HG03354 (cell line): ENCODE measurements at regions not wholly inside any gene's neighbourhood (a gene's known extent, or its start where the extent isn't known, plus 50 kb on each side); places are given as distances from the start of the nearest gene placed in this dataset.

ENCODE experiments used
- ATAC-seq: cut with Tn5 transposase; IDR thresholded peaks from one replicate; pipeline ENCODE4 v1.9.1; 2021; ENCODE audit warnings: mild to moderate bottlenecking; ENCODE audit not compliant: unreplicated experiment, poor library complexity, severe bottlenecking

GRCh38 chr3:14284694-14285547 lies 106.3 kb downstream of the LSM3 start:
- no peak for ATAC-seq

- no peak for ATAC-seq
These were observed 106.9 kb downstream of the LSM3 start for GRCh38 chr3:14285548-14285925.

GRCh38 chr3:14286887-14287500 lies 108.4 kb downstream of the LSM3 start:
- ATAC-seq: no peak

GRCh38 chr3:14288177-14288788 lies 109.7 kb downstream of the LSM3 start:
- no peak for ATAC-seq

GRCh38 chr3:14288833-14289451 lies 110.3 kb downstream of the LSM3 start:
- ATAC-seq: no peak

- ATAC-seq: no peak
These were observed 111.2 kb downstream of the LSM3 start for GRCh38 chr3:14289590-14290461.

GRCh38 chr3:14290631-14291385 lies 111.6 kb upstream of the SLC6A6 start:
- ATAC-seq: no peak

- ATAC-seq: no peak
These were observed 107.4 kb upstream of the SLC6A6 start for GRCh38 chr3:14295037-14295436.

- no peak for ATAC-seq
These were observed 106.6 kb upstream of the SLC6A6 start for GRCh38 chr3:14295801-14296200.

GRCh38 chr3:14297305-14297704 lies 105.1 kb upstream of the SLC6A6 start:
- ATAC-seq: no peak

GRCh38 chr3:14297784-14298236 lies 104.6 kb upstream of the SLC6A6 start:
- ATAC-seq: no peak

GRCh38 chr3:14298442-14298841 lies 104.0 kb upstream of the SLC6A6 start:
- no peak for ATAC-seq

GRCh38 chr3:14298991-14299555 lies 103.3 kb upstream of the SLC6A6 start:
- ATAC-seq: no peak

GRCh38 chr3:14299767-14300166 lies 102.6 kb upstream of the SLC6A6 start:
- no peak for ATAC-seq

GRCh38 chr3:14300721-14301399 lies 101.5 kb upstream of the SLC6A6 start:
- no peak for ATAC-seq

- ATAC-seq: no peak
These were observed 100.8 kb upstream of the SLC6A6 start for GRCh38 chr3:14301558-14301957.

GRCh38 chr3:14303336-14304100 lies 98.9 kb upstream of the SLC6A6 start:
- no peak for ATAC-seq
